Colonic mucosa (tissue), 4 donors: ENCODE measurements at regions not wholly inside any gene's neighbourhood (a gene's known extent, or its start where the extent isn't known, plus 50 kb on each side); places are given as distances from the start of the nearest gene placed in this dataset.

Source experiments
- DNase-seq: peaks from one replicate; pipeline ENCODE4 v3.0.0-alpha.2; 2020
- H3K27ac ChIP-seq: fragments of 200-600 bp; one replicate; pipeline ENCODE4 v1.8.0; 2021
- H3K27me3 ChIP-seq: fragments of 200-600 bp; one replicate; pipeline ENCODE4 v1.8.0; 2021
- H3K36me3 ChIP-seq: fragments of 200-600 bp; one replicate; pipeline ENCODE4 v1.8.0; 2021
- H3K4me1 ChIP-seq: fragments of 200-600 bp; one replicate; pipeline ENCODE4 v1.8.0; 2021; ENCODE audit warnings: mild to moderate bottlenecking
- H3K4me3 ChIP-seq: fragments of 200-600 bp; one replicate; pipeline ENCODE4 v1.8.0; 2021
- H3K9ac ChIP-seq, 2 donors: one replicate each; pipeline ENCODE4 v1.7.0; 2013; ENCODE audit warnings: control low read depth in 2 of 2, low read depth in 2 of 2, low read length in 2 of 2
- H3K9me3 ChIP-seq: fragments of 200-600 bp; one replicate; pipeline ENCODE4 v1.8.0; 2021
- intact Hi-C: fragments of 100-400 bp; cut with DNase I; formaldehyde crosslinking; loops from one replicate; pipeline ENCODE4 v1.14.1; 2022
- TF ChIP-seq, protein P1 (sequence below): fragments of 200-600 bp; IDR thresholded peaks from one replicate; pipeline ENCODE4 v1.8.0; 2022; ENCODE audit warnings: antibody characterized with exemption, mild to moderate bottlenecking
- donor health status: healthy.
- donor health status: DM: no; HTN: no; CAD: no.
- donor health status: DM: no; HTN: no; CAD: no.

- peak; percentile 85 for DNase-seq
- TF ChIP-seq, protein P1, sequence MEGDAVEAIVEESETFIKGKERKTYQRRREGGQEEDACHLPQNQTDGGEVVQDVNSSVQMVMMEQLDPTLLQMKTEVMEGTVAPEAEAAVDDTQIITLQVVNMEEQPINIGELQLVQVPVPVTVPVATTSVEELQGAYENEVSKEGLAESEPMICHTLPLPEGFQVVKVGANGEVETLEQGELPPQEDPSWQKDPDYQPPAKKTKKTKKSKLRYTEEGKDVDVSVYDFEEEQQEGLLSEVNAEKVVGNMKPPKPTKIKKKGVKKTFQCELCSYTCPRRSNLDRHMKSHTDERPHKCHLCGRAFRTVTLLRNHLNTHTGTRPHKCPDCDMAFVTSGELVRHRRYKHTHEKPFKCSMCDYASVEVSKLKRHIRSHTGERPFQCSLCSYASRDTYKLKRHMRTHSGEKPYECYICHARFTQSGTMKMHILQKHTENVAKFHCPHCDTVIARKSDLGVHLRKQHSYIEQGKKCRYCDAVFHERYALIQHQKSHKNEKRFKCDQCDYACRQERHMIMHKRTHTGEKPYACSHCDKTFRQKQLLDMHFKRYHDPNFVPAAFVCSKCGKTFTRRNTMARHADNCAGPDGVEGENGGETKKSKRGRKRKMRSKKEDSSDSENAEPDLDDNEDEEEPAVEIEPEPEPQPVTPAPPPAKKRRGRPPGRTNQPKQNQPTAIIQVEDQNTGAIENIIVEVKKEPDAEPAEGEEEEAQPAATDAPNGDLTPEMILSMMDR: no peak
- peak overlapping the region; percentile 77 to 96 for H3K9ac ChIP-seq
- H3K36me3 ChIP-seq: no peaks in the 10 kb centered on the region
- peak overlapping the region; percentile 33 for H3K4me3 ChIP-seq
- H3K9me3 ChIP-seq: no peaks in the 10 kb centered on the region
- peak overlapping the region; percentile 93 for H3K27ac ChIP-seq
- no peaks in the 10 kb centered on the region for H3K4me1 ChIP-seq
- H3K27me3 ChIP-seq: no peaks in the 10 kb centered on the region
- intact Hi-C loops: no loop called here
Measured at GRCh38 chr21:41580758-41581554, 73.0 kb upstream of the TMPRSS2 start.

DNA sequence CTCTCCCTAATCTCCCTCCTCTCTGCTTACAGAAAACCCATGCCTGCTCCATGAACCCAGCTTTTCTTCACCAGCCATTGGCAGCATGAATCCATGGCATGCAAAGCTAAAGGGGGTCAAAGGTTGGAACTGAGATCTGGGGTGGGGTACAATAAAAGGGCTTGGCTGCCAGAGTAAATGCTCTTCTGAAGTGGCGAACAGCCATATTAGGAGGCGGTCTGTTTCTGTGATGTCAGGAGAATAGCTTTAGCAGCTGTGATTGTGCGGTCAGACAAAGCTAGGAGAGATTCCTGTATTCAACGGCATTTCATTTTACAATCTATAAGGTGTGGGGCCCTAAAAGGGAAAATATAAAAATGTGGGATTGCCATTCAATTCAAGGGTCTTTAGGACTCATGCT lies 71.7 kb upstream of the TMPRSS2 start:
- intact Hi-C loops: no loop called here
- Histone ChIP-seq H3K4me3 (peak overlapping the region; percentile 33), H3K27ac (peak overlapping the region; percentile 93), H3K36me3 (no peaks in the 10 kb centered on the region), H3K4me1 (no peaks in the 10 kb centered on the region), H3K9ac (peak overlapping the region in 1 of 2 donors; percentile 96), H3K27me3 (no peaks in the 10 kb centered on the region), H3K9me3 (no peaks in the 10 kb centered on the region)
- peak; percentile 91 for DNase-seq
- TF ChIP-seq, protein P1: no peak

DNA sequence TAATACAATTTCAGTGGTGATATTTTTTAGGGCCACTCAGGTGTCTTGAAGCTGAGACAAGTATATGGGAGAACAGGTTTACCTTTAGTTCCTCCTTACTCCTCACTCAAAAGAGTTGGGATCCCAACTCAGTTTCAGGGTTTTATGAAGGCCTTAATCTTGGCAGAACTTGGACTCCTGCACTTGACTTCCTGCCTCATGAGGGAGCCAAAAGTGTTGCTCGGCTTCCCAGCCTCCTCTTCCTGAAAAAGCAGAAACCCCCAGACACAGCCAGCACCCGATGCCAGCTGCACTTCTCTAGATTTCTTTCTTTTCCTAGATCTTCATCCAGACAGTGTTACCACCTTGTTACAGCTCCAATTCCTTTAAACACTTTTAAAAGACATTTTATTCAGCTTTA lies 70.8 kb upstream of the TMPRSS2 start:
- Histone ChIP-seq H3K27me3 (no peaks in the 10 kb centered on the region), H3K4me3 (no peak overlapping the region), H3K4me1 (no peaks in the 10 kb centered on the region), H3K36me3 (no peaks in the 10 kb centered on the region), H3K9me3 (no peaks in the 10 kb centered on the region), H3K9ac (peak overlapping the region in 1 of 2 donors; percentile 42), H3K27ac (peak overlapping the region; percentile 93)
- TF ChIP-seq, protein P1: no peak
- DNase-seq: no peak
- intact Hi-C loops: no loop called here

- Histone ChIP-seq H3K4me3 (no peak overlapping the region), H3K27ac (peak overlapping the region; percentile 93), H3K36me3 (no peaks in the 10 kb centered on the region), H3K27me3 (no peaks in the 10 kb centered on the region), H3K4me1 (no peaks in the 10 kb centered on the region), H3K9ac (no peak overlapping the region), H3K9me3 (no peaks in the 10 kb centered on the region)
- DNase-seq: no peak
- TF ChIP-seq, protein P1: no peak
- intact Hi-C loops: no loop called here
Measured at GRCh38 chr21:41578083-41578482, 70.1 kb upstream of the TMPRSS2 start.

DNA sequence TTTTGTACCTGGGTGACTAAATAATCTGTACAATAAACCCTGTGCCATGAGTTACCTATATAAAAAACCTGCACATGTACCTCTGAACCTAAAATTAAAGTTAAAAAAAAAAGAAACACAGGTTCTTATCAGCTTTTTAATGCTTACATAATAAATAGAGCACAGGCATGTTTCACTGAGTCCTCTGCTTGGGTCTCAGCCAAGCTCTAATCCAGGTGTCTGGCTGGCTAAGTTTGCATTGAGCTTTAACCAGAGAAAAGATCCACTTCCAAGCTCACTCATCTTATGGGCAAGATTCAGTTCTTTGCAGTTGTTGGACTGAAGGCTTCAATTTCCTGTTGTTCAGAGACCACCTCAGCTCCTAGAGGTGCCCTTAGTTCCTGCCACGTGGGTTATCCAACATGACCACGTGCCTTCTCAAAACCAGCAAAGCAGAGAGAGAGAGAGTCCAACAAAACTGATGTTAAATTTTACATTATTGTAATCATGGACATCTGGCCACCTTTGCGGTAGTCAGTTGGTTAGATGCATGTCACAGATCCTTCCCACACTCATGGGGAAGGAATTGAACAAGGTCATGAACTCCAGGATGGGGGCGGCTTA lies 68.2 kb upstream of the TMPRSS2 start:
- H3K9me3 ChIP-seq: no peaks in the 10 kb centered on the region
- no peaks in the 10 kb centered on the region for H3K27me3 ChIP-seq
- DNase-seq: no peak
- H3K4me1 ChIP-seq: no peaks in the 10 kb centered on the region
- TF ChIP-seq, protein P1: no peak
- no peak overlapping the region for H3K9ac ChIP-seq
- H3K36me3 ChIP-seq: no peaks in the 10 kb centered on the region
- intact Hi-C loops: no loop called here
- H3K4me3 ChIP-seq: no peak overlapping the region
- H3K27ac ChIP-seq: peak overlapping the region; percentile 73
